ENCODE measurements at regions not wholly inside any gene's neighbourhood (a gene's known extent, or its start where the extent isn't known, plus 50 kb on each side); places are given as distances from the start of the nearest gene placed in this dataset.

DNA sequence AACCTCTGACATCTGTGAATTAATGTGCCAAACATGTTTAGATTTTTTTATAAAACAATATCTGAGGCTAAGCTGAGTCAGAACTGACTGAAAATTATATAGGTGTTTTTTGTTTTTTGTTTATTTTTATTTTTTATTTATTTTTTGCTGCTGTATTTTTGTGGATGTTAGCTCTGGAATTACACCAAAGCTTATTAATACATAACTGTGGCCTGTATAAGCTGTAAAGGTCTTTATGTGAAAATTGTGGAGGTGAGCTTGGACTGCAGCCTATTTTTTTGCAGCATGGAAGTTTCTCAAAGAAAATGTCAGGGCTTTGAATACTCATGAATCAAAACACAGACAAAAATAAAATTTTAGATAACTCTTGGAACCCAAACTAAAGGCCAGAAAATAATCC lies 199.8 kb downstream of the CHRM3 start:
- no peak for TF ChIP-seq EZH2 (IDR thresholded peaks at IDR 0.05; ENCODE audit: low read depth, unreplicated experiment)
- TF ChIP-seq, protein P1, sequence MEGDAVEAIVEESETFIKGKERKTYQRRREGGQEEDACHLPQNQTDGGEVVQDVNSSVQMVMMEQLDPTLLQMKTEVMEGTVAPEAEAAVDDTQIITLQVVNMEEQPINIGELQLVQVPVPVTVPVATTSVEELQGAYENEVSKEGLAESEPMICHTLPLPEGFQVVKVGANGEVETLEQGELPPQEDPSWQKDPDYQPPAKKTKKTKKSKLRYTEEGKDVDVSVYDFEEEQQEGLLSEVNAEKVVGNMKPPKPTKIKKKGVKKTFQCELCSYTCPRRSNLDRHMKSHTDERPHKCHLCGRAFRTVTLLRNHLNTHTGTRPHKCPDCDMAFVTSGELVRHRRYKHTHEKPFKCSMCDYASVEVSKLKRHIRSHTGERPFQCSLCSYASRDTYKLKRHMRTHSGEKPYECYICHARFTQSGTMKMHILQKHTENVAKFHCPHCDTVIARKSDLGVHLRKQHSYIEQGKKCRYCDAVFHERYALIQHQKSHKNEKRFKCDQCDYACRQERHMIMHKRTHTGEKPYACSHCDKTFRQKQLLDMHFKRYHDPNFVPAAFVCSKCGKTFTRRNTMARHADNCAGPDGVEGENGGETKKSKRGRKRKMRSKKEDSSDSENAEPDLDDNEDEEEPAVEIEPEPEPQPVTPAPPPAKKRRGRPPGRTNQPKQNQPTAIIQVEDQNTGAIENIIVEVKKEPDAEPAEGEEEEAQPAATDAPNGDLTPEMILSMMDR (conservative IDR thresholded peaks at IDR 0.05; ENCODE audit: low read depth in 2 of 2), result no peak
- TF ChIP-seq POLR2AphosphoS5 (IDR thresholded peaks at IDR 0.05; ENCODE audit: low read depth), result no peak
- no peak for TF ChIP-seq STAT1 (IDR thresholded peaks at IDR 0.05; ENCODE audit: unreplicated experiment)
- TF ChIP-seq, protein P2, sequence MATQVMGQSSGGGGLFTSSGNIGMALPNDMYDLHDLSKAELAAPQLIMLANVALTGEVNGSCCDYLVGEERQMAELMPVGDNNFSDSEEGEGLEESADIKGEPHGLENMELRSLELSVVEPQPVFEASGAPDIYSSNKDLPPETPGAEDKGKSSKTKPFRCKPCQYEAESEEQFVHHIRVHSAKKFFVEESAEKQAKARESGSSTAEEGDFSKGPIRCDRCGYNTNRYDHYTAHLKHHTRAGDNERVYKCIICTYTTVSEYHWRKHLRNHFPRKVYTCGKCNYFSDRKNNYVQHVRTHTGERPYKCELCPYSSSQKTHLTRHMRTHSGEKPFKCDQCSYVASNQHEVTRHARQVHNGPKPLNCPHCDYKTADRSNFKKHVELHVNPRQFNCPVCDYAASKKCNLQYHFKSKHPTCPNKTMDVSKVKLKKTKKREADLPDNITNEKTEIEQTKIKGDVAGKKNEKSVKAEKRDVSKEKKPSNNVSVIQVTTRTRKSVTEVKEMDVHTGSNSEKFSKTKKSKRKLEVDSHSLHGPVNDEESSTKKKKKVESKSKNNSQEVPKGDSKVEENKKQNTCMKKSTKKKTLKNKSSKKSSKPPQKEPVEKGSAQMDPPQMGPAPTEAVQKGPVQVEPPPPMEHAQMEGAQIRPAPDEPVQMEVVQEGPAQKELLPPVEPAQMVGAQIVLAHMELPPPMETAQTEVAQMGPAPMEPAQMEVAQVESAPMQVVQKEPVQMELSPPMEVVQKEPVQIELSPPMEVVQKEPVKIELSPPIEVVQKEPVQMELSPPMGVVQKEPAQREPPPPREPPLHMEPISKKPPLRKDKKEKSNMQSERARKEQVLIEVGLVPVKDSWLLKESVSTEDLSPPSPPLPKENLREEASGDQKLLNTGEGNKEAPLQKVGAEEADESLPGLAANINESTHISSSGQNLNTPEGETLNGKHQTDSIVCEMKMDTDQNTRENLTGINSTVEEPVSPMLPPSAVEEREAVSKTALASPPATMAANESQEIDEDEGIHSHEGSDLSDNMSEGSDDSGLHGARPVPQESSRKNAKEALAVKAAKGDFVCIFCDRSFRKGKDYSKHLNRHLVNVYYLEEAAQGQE (IDR thresholded peaks at IDR 0.05; ENCODE audit: unreplicated experiment), result no peak
- TF ChIP-seq, protein P3, sequence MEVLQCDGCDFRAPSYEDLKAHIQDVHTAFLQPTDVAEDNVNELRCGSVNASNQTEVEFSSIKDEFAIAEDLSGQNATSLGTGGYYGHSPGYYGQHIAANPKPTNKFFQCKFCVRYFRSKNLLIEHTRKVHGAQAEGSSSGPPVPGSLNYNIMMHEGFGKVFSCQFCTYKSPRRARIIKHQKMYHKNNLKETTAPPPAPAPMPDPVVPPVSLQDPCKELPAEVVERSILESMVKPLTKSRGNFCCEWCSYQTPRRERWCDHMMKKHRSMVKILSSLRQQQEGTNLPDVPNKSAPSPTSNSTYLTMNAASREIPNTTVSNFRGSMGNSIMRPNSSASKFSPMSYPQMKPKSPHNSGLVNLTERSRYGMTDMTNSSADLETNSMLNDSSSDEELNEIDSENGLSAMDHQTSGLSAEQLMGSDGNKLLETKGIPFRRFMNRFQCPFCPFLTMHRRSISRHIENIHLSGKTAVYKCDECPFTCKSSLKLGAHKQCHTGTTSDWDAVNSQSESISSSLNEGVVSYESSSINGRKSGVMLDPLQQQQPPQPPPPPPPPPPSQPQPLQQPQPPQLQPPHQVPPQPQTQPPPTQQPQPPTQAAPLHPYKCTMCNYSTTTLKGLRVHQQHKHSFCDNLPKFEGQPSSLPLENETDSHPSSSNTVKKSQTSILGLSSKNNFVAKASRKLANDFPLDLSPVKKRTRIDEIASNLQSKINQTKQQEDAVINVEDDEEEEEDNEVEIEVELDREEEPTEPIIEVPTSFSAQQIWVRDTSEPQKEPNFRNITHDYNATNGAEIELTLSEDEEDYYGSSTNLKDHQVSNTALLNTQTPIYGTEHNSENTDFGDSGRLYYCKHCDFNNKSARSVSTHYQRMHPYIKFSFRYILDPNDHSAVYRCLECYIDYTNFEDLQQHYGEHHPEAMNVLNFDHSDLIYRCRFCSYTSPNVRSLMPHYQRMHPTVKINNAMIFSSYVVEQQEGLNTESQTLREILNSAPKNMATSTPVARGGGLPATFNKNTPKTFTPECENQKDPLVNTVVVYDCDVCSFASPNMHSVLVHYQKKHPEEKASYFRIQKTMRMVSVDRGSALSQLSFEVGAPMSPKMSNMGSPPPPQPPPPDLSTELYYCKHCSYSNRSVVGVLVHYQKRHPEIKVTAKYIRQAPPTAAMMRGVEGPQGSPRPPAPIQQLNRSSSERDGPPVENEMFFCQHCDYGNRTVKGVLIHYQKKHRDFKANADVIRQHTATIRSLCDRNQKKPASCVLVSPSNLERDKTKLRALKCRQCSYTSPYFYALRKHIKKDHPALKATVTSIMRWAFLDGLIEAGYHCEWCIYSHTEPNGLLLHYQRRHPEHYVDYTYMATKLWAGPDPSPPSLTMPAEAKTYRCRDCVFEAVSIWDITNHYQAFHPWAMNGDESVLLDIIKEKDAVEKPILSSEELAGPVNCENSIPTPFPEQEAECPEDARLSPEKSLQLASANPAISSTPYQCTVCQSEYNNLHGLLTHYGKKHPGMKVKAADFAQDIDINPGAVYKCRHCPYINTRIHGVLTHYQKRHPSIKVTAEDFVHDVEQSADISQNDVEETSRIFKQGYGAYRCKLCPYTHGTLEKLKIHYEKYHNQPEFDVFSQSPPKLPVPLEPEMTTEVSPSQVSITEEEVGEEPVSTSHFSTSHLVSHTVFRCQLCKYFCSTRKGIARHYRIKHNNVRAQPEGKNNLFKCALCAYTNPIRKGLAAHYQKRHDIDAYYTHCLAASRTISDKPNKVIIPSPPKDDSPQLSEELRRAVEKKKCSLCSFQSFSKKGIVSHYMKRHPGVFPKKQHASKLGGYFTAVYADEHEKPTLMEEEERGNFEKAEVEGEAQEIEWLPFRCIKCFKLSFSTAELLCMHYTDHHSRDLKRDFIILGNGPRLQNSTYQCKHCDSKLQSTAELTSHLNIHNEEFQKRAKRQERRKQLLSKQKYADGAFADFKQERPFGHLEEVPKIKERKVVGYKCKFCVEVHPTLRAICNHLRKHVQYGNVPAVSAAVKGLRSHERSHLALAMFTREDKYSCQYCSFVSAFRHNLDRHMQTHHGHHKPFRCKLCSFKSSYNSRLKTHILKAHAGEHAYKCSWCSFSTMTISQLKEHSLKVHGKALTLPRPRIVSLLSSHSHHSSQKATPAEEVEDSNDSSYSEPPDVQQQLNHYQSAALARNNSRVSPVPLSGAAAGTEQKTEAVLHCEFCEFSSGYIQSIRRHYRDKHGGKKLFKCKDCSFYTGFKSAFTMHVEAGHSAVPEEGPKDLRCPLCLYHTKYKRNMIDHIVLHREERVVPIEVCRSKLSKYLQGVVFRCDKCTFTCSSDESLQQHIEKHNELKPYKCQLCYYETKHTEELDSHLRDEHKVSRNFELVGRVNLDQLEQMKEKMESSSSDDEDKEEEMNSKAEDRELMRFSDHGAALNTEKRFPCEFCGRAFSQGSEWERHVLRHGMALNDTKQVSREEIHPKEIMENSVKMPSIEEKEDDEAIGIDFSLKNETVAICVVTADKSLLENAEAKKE (CRISPR knock-in tag; IDR thresholded peaks at IDR 0.05), result no peak
- TF ChIP-seq EZH2phosphoT487 (IDR thresholded peaks at IDR 0.05; ENCODE audit: unreplicated experiment), result no peak
- no peak for TF ChIP-seq JUNB (IDR thresholded peaks at IDR 0.05; ENCODE audit: unreplicated experiment)
- no peak for TF ChIP-seq ZNF331 (CRISPR knock-in tag; IDR thresholded peaks at IDR 0.05; ENCODE audit: low read depth)
- no peak for TF ChIP-seq CREB1 (CRISPR knock-in tag; IDR thresholded peaks at IDR 0.05; ENCODE audit: low read depth)
- no peak for TF ChIP-seq NANOG (IDR thresholded peaks at IDR 0.05; ENCODE audit: borderline replicate concordance)
- TF ChIP-seq, protein P4, sequence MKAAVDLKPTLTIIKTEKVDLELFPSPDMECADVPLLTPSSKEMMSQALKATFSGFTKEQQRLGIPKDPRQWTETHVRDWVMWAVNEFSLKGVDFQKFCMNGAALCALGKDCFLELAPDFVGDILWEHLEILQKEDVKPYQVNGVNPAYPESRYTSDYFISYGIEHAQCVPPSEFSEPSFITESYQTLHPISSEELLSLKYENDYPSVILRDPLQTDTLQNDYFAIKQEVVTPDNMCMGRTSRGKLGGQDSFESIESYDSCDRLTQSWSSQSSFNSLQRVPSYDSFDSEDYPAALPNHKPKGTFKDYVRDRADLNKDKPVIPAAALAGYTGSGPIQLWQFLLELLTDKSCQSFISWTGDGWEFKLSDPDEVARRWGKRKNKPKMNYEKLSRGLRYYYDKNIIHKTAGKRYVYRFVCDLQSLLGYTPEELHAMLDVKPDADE (IDR thresholded peaks at IDR 0.05), result no peak

All from GM23338 (cell line).